ENCODE measurements at regions not wholly inside any gene's neighbourhood (a gene's known extent, or its start where the extent isn't known, plus 50 kb on each side); places are given as distances from the start of the nearest gene placed in this dataset.

- no peak for TF ChIP-seq CTCF (IDR thresholded peaks at IDR 0.05; ENCODE audit: low read depth, low read length, poor library complexity, severe bottlenecking)
- no peak for TF ChIP-seq EZH2phosphoT487 (IDR thresholded peaks at IDR 0.05; ENCODE audit: borderline replicate concordance, low read length)
Measured at GRCh38 chr2:235300368-235301201, 193.3 kb upstream of the AGAP1 start.

Measured in DOHH2 (cell line).